Keratinocyte (primary cell): ENCODE measurements at regions not wholly inside any gene's neighbourhood (a gene's known extent, or its start where the extent isn't known, plus 50 kb on each side); places are given as distances from the start of the nearest gene placed in this dataset.
"Not testable (repeated sequence)": the region's sequence is repeated elsewhere in the genome, so short reads cannot be mapped to it uniquely, and the experiment has no call there.

Source experiments
- CTCF ChIP-seq, 3 experiments: IDR thresholded peaks in 1 of 3; conservative IDR thresholded peaks in 1 of 3; optimal IDR thresholded peaks in 1 of 3; 2 replicates in 2 of 3; 3 replicates in 1 of 3; pipeline versions ENCODE3 to v1.5.1; 2011; ENCODE audit warnings: low read length in 3 of 3, mild to moderate bottlenecking in 3 of 3, moderate library complexity in 2 of 3, control low read depth in 1 of 3, inconsistent platforms in 1 of 3; ENCODE audit not compliant: insufficient read depth in 2 of 3; ENCODE audit errors: extremely low read depth in 1 of 3
- EZH2 ChIP-seq: IDR thresholded peaks from one replicate; pipeline ENCODE4 v1.6.1; 2012; ENCODE audit warnings: inconsistent platforms, mild to moderate bottlenecking, low read length, moderate library complexity

GRCh38 chr13:18773988-18774387 is 407.6 kb downstream of the TUBA3C start:
- not testable (repeated sequence) for TF ChIP-seq CTCF (optimal IDR thresholded peaks at IDR 0.05 in 1 of 3, IDR thresholded peaks at IDR 0.05 in 1 of 3, conservative IDR thresholded peaks at IDR 0.05 in 1 of 3; ENCODE audit: extremely low read depth in 1 of 3, insufficient read depth in 2 of 3, low read length in 3 of 3); EZH2
